Activated CD8-positive, alpha-beta T cell treated with anti-CD3 and anti-CD28 coated beads for 36 hours (primary cell): ENCODE measurements at regions not wholly inside any gene's neighbourhood (a gene's known extent, or its start where the extent isn't known, plus 50 kb on each side); places are given as distances from the start of the nearest gene placed in this dataset.

ENCODE experiments used
- ATAC-seq: fragments of 200-7000 bp; cut with Tn5 transposase; one replicate; pipeline ENCODE4 v1.10.0; 2021; ENCODE audit warnings: mild to moderate bottlenecking, moderate library complexity
- CTCF ChIA-PET: fragments of 350-600 bp; sonication (Branson Sonifier 250); formaldehyde crosslinking; loops from one replicate; lab custom pipeline; 2021; ENCODE audit warnings: antibody characterized with exemption; lab: Charles Lee
- POLR2A ChIA-PET: fragments of 350-600 bp; sonication (Branson Sonifier 250); formaldehyde crosslinking; loops from one replicate; lab custom pipeline; 2021; ENCODE audit warnings: antibody characterized with exemption; lab: Charles Lee
- DNase-seq: peaks from one replicate; pipeline ENCODE4 v3.0.0-alpha.2; 2020
- H3K27ac Mint-ChIP-seq: one replicate; pipeline ENCODE4 v1.8.0; 2021; ENCODE audit warnings: mild to moderate bottlenecking, mixed read lengths
- H3K27me3 Mint-ChIP-seq: one replicate; pipeline ENCODE4 v1.8.0; 2021; ENCODE audit warnings: mixed read lengths
- H3K36me3 Mint-ChIP-seq: one replicate; pipeline ENCODE4 v1.8.0; 2021; ENCODE audit warnings: low read depth, mixed read lengths
- H3K4me1 Mint-ChIP-seq: one replicate; pipeline ENCODE4 v1.8.0; 2021; ENCODE audit warnings: low read depth, mixed read lengths
- H3K4me3 Mint-ChIP-seq: one replicate; pipeline ENCODE4 v1.8.0; 2021; ENCODE audit warnings: mild to moderate bottlenecking, moderate library complexity, mixed read lengths
- H3K9me3 Mint-ChIP-seq: one replicate; pipeline ENCODE4 v1.8.0; 2021; ENCODE audit warnings: mixed read lengths
- intact Hi-C: fragments of 100-400 bp; cut with micrococcal nuclease; formaldehyde crosslinking; loops from one replicate; pipeline ENCODE4 v1.10.0; 2022
- TF ChIP-seq, protein P1 (sequence below): fragments of 200-600 bp; IDR thresholded peaks from one replicate; pipeline ENCODE4 v1.8.0; 2022; ENCODE audit warnings: antibody characterized with exemption, mild to moderate bottlenecking

DNA sequence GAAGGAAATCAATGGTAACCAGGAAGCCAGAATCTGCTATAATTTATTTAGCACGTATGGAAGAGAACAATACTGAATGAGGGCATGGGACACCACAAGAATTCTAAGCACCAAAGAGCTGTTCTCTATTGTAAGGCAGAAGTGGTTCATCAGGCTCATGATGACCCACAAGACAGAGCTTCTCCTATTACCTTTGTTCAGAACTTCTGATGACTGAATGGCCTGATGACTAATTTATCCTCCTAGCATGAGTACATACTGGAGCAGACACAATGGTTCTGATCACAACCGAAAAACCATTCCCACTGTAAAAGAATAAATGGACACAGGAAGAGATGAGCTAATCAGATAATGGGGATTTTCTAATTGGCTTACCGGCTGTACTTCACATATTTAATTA, 329.8 kb upstream of the PDE4D start:
- TF ChIP-seq, protein P1, sequence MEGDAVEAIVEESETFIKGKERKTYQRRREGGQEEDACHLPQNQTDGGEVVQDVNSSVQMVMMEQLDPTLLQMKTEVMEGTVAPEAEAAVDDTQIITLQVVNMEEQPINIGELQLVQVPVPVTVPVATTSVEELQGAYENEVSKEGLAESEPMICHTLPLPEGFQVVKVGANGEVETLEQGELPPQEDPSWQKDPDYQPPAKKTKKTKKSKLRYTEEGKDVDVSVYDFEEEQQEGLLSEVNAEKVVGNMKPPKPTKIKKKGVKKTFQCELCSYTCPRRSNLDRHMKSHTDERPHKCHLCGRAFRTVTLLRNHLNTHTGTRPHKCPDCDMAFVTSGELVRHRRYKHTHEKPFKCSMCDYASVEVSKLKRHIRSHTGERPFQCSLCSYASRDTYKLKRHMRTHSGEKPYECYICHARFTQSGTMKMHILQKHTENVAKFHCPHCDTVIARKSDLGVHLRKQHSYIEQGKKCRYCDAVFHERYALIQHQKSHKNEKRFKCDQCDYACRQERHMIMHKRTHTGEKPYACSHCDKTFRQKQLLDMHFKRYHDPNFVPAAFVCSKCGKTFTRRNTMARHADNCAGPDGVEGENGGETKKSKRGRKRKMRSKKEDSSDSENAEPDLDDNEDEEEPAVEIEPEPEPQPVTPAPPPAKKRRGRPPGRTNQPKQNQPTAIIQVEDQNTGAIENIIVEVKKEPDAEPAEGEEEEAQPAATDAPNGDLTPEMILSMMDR: no peak
- ATAC-seq (no peak), DNase-seq (no peak)
- Mint-ChIP-seq H3K27me3 (no peaks in the 10 kb centered on the region), H3K4me1 (no peaks in the 10 kb centered on the region), H3K27ac (no peak overlapping the region), H3K4me3 (no peak overlapping the region), H3K9me3 (no peaks in the 10 kb centered on the region), H3K36me3 (no peaks in the 10 kb centered on the region)
- POLR2A ChIA-PET: no interaction called here
- CTCF ChIA-PET: no interaction called here
- intact Hi-C loops: no loop called here

DNA sequence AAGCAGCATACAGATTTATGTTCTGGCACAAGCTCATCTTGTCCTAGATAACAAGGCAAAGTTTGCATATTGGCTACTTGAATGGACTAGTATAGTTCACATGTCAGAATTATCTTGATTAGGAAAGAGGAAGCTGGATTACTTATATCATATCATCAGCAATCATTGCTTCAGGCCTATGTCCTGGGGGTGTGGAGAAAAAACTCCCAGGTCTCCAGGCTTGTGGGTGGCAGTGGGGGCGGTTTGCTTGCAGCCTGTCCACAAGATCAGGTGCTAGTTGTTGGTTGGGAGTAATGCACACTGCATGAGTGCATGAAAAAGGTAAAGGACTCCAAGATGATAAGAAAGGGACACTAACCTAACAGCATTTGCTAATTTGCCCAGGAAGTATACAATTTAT, 326.4 kb upstream of the PDE4D start:
- H3K27ac Mint-ChIP-seq: no peak overlapping the region
- DNase-seq (no peak), ATAC-seq (no peak)
- H3K4me1 Mint-ChIP-seq: no peaks in the 10 kb centered on the region
- POLR2A ChIA-PET: no interaction called here
- H3K36me3 Mint-ChIP-seq: no peaks in the 10 kb centered on the region
- intact Hi-C loops: no loop called here
- CTCF ChIA-PET: no interaction called here
- no peak overlapping the region for H3K4me3 Mint-ChIP-seq
- no peaks in the 10 kb centered on the region for H3K27me3 Mint-ChIP-seq
- TF ChIP-seq, protein P1: no peak
- H3K9me3 Mint-ChIP-seq: no peaks in the 10 kb centered on the region

DNA sequence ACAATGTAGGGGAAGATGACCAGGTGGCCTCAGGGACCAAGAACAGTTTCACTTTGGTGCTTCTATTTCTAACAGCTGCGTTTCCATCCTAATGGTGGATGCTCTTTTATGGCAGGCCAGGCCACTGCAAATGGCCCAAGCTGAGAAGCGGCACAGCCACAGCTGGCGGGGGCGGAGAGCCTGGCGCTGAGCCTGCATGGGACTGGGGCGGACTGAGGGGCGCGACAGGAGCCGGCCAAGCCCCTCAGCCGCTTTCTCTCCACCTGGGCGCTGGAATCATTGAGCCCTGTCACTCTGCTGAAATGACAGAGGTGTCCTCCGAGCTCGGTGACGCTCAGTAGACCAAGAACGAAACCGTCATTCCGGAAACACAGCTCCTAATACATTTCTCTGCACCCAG, 317.3 kb upstream of the PDE4D start:
- ChIA-PET POLR2A (no interaction called here), CTCF (no interaction called here)
- H3K4me1 Mint-ChIP-seq: no peaks in the 10 kb centered on the region
- H3K27ac Mint-ChIP-seq: no peak overlapping the region
- ATAC-seq: no peak
- no peaks in the 10 kb centered on the region for H3K27me3 Mint-ChIP-seq
- TF ChIP-seq, protein P1: no peak
- no peak overlapping the region for H3K4me3 Mint-ChIP-seq
- H3K9me3 Mint-ChIP-seq: peaks cover 3% of the 10 kb centered on the region
- DNase-seq: no peak
- intact Hi-C loops: no loop called here
- H3K36me3 Mint-ChIP-seq: no peaks in the 10 kb centered on the region

DNA sequence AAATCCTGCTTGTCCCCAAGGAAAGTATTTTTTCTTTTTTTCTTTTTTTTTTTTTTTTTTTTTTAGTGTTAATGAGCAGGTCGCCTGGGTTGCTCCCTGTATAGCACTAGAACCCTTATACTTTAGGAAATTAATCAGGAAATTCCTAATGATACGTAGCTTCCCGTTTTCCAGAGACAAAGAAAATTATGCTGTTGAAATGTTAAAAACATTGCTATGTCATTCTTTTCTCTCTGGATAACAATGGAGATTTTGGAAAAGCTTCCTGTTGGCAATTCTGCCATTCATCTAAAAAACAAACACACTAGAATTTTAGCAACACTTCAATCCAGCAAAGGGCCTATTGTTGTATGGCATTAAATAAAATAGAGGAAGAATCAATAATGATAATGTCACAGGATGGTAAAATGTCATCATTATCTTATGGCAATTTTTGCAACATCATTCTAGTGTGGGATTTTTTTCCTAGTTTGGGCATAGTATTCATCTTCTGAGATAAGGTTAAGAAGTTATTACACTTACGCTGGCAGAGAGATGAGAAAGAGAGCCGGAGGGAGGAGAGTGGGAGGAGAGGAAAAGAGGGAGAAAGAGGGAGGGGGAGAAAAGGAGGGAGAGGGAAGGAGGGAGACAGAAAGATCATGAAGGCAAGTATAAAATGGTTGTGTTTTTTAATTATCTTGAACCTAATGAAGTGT, 315.8 kb upstream of the PDE4D start:
- no peak for ATAC-seq
- H3K27ac Mint-ChIP-seq: no peak overlapping the region
- CTCF ChIA-PET: no interaction called here
- H3K4me3 Mint-ChIP-seq: no peak overlapping the region
- no peaks in the 10 kb centered on the region for H3K4me1 Mint-ChIP-seq
- intact Hi-C loops: no loop called here
- no peak for DNase-seq
- POLR2A ChIA-PET: no interaction called here
- no peaks in the 10 kb centered on the region for H3K27me3 Mint-ChIP-seq
- TF ChIP-seq, protein P1: no peak
- H3K36me3 Mint-ChIP-seq: no peaks in the 10 kb centered on the region
- peaks cover 3% of the 10 kb centered on the region for H3K9me3 Mint-ChIP-seq

DNA sequence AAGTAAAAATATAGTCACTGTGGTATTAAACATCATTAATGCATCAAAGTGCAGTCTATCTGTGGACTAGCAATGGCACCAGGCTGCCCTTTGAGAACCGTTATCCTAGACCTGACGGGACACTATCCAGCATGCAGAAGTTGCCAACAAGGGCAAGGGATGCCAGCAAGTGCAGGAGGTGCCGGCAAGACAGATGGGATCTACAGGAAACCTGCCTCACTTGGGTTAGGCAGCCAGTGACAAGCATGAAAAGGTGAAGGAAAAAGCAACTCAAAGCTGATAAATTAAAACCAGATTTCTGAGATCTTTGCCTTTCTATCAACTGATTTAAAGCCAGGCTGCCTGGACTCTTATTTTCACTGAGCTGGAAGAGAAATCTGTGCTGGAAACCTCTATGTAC, 315.2 kb upstream of the PDE4D start:
- H3K9me3 Mint-ChIP-seq: peaks cover 3% of the 10 kb centered on the region
- ATAC-seq (no peak), DNase-seq (no peak)
- TF ChIP-seq, protein P1: no peak
- H3K36me3 Mint-ChIP-seq: no peaks in the 10 kb centered on the region
- H3K4me1 Mint-ChIP-seq: no peaks in the 10 kb centered on the region
- intact Hi-C loops: no loop called here
- ChIA-PET CTCF (no interaction called here), POLR2A (interaction anchor here (0.7 kb wide), 1 partner anchor 133 kb away, joined by 3 read pairs; no protein-coding TSS in a partner anchor)
- H3K27me3 Mint-ChIP-seq: no peaks in the 10 kb centered on the region
- no peak overlapping the region for H3K4me3 Mint-ChIP-seq
- no peak overlapping the region for H3K27ac Mint-ChIP-seq
